NCI-H1092 treated with DMSO at 0.1 percent for 48 hours (cell line): ENCODE measurements at regions not wholly inside any gene's neighbourhood (a gene's known extent, or its start where the extent isn't known, plus 50 kb on each side); places are given as distances from the start of the nearest gene placed in this dataset.
A peak's percentile ranks its signal among the peaks of the same experiment; 100 is the strongest.

Experiments used
- DNase-seq: peaks from one replicate; lab custom pipeline; 2025; lab: John Stamatoyannopoulos, UW

GRCh38 chr5:147168578-147169327 lies 66.1 kb upstream of the STK32A start:
- DNase-seq = no peak

DNA sequence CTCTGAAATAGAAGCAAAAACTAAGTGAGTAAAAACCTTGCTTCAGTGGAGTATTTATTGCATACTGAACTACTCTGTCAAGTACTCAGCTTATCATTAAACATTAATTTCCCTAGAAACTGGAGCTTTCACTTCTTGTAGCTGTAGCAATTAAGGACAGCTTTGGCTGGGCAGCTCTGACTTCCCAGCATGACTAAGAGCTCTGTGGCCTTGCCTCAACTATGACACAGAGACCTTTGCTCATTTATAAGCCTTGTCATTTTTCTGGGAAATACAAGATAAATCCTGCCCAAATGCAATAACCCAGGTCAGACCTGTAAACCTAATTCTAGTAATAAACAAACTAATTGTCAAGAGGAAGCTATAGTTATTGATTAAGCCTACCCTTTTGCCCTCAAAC lies 65.4 kb upstream of the STK32A start:
- DNase-seq = peak; percentile 3

GRCh38 chr5:147169901-147170300 lies 64.9 kb upstream of the STK32A start:
- DNase-seq = no peak

GRCh38 chr5:147170603-147171002 lies 64.2 kb upstream of the STK32A start:
- DNase-seq = no peak

- no peak for DNase-seq
These were observed 60.1 kb upstream of the STK32A start for GRCh38 chr5:147174671-147175265.

- no peak for DNase-seq
These were observed 59.2 kb upstream of the STK32A start for GRCh38 chr5:147175516-147176097.

- DNase-seq = no peak
These were observed 58.4 kb upstream of the STK32A start for GRCh38 chr5:147176422-147176821.

DNA sequence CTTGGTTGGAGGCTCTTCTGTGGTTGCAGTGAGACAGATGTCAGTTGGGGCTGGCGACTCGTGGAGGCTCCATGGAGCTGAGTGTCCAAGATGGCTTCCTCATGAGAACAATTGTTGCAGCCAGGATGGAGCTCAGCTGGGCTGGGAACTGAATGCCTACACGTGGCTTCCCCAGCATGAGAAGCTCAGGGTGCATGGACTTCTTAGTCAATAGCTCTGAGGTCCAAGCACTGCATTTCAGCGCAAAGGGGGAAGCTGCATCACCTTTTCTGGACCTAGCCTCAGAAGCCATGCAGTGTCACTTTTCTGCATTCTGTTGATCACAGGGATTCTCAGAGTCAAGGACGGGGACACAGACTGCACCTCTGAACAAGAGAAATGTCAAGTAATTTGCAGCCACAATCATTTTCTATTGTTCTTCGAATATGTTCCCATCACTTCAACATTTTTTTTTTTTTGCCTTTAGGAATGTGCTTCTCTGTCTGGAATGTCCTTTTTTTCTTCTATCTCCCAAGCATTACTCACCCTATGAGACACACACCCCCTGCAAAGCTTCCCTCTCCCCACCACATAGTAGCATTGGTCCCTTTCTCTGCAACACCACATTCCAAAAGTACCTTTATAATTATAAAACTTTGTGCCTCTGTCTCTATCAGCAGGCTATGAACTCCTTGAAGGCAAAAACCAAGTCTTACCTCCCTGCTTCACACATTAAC lies 57.5 kb upstream of the STK32A start:
- DNase-seq = no peak

DNA sequence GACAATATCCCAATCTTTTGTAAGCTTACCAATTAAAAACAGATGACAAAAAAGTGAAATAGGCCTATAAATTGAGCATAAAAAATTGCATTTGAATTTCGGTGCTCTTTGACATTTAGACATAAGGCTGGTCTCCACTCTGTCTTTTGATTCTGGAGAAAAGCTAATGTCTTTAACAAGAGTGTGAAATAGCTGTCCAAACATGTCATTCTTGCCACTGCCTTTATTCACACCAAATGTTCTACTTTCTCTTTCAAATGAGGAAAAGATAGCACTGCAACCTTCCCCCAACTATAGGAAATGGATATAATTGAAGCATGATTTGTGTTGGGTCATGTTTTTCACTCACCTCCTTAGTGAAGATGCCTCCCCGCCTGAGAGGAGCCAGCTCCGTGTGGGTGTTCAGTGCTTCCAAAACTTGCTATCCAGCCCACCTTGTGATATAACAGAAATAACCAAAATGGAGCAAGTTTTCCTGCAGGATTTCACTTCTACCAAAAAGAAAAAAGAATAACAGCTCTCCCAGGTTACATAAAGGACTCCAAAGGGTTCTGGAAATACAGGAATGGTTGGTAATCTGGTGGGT lies 55.2 kb upstream of the STK32A start:
- no peak for DNase-seq

- DNase-seq = no peak
These were observed 54.1 kb upstream of the STK32A start for GRCh38 chr5:147180751-147181150.
